ENCODE measurements at regions not wholly inside any gene's neighbourhood (a gene's known extent, or its start where the extent isn't known, plus 50 kb on each side); places are given as distances from the start of the nearest gene placed in this dataset.

GRCh38 chr2:383178-383577, 95.3 kb upstream of the ALKAL2 start:
- H3K27ac ChIP-seq (ENCODE audit: low read length) = no peak overlapping the region
- no peak overlapping the region for H3K4me2 ChIP-seq (ENCODE audit: low read length)
- no peak overlapping the region for H3K4me3 ChIP-seq (ENCODE audit: low read length)
- no peak overlapping the region for H2AFZ ChIP-seq (ENCODE audit: low read depth, low read length)
- H3K4me1 ChIP-seq (ENCODE audit: low read length) = no peaks in the 10 kb centered on the region
- no peaks in the 10 kb centered on the region for H3K79me2 ChIP-seq (ENCODE audit: low read length)
- no peak overlapping the region for H3K9ac ChIP-seq (ENCODE audit: low read length)
- no peaks in the 10 kb centered on the region for H3K27me3 ChIP-seq (ENCODE audit: low read depth, low read length)
- TF ChIP-seq CTCF (IDR thresholded peaks at IDR 0.05; ENCODE audit: low read depth, low read length) (no peak), EZH2phosphoT487 (IDR thresholded peaks at IDR 0.05; ENCODE audit: low read depth) (no peak)
- no peaks in the 10 kb centered on the region for H3K9me3 ChIP-seq (ENCODE audit: insufficient read depth, low read length)
- no peaks in the 10 kb centered on the region for H3K36me3 ChIP-seq (replicated peaks; ENCODE audit: low read depth, low read length)
- H4K20me1 ChIP-seq (ENCODE audit: insufficient read depth, low read length) = no peaks in the 10 kb centered on the region

GRCh38 chr2:382728-383022, 94.8 kb upstream of the ALKAL2 start:
- Histone ChIP-seq H2AFZ (ENCODE audit: low read depth, low read length) (no peak overlapping the region), H3K9ac (ENCODE audit: low read length) (no peak overlapping the region), H3K9me3 (ENCODE audit: insufficient read depth, low read length) (no peaks in the 10 kb centered on the region), H3K79me2 (ENCODE audit: low read length) (no peaks in the 10 kb centered on the region), H3K27ac (ENCODE audit: low read length) (no peak overlapping the region), H3K27me3 (ENCODE audit: low read depth, low read length) (no peaks in the 10 kb centered on the region), H4K20me1 (ENCODE audit: insufficient read depth, low read length) (no peaks in the 10 kb centered on the region), H3K4me2 (ENCODE audit: low read length) (no peak overlapping the region), H3K4me1 (ENCODE audit: low read length) (no peaks in the 10 kb centered on the region), H3K4me3 (ENCODE audit: low read length) (no peak overlapping the region), H3K36me3 (replicated peaks; ENCODE audit: low read depth, low read length) (no peaks in the 10 kb centered on the region)
- TF ChIP-seq EZH2phosphoT487 (IDR thresholded peaks at IDR 0.05; ENCODE audit: low read depth) (no peak), CTCF (IDR thresholded peaks at IDR 0.05; ENCODE audit: low read depth, low read length) (no peak)

- H3K9me3 ChIP-seq (ENCODE audit: insufficient read depth, low read length) = no peaks in the 10 kb centered on the region
- H4K20me1 ChIP-seq (ENCODE audit: insufficient read depth, low read length) = no peaks in the 10 kb centered on the region
- H3K27me3 ChIP-seq (ENCODE audit: low read depth, low read length) = no peaks in the 10 kb centered on the region
- H3K36me3 ChIP-seq (replicated peaks; ENCODE audit: low read depth, low read length) = no peaks in the 10 kb centered on the region
- H3K4me2 ChIP-seq (ENCODE audit: low read length) = no peak overlapping the region
- no peaks in the 10 kb centered on the region for H3K4me1 ChIP-seq (ENCODE audit: low read length)
- no peak overlapping the region for H3K4me3 ChIP-seq (ENCODE audit: low read length)
- H2AFZ ChIP-seq (ENCODE audit: low read depth, low read length) = no peak overlapping the region
- no peak overlapping the region for H3K9ac ChIP-seq (ENCODE audit: low read length)
- no peak for TF ChIP-seq CTCF (IDR thresholded peaks at IDR 0.05; ENCODE audit: low read depth, low read length)
- no peak for TF ChIP-seq EZH2phosphoT487 (IDR thresholded peaks at IDR 0.05; ENCODE audit: low read depth)
- no peaks in the 10 kb centered on the region for H3K79me2 ChIP-seq (ENCODE audit: low read length)
- H3K27ac ChIP-seq (ENCODE audit: low read length) = no peak overlapping the region
Observed at GRCh38 chr2:381941-382727, 94.2 kb upstream of the ALKAL2 start.

- H3K27me3 ChIP-seq (ENCODE audit: low read depth, low read length) = no peaks in the 10 kb centered on the region
- no peak for TF ChIP-seq CTCF (IDR thresholded peaks at IDR 0.05; ENCODE audit: low read depth, low read length)
- TF ChIP-seq EZH2phosphoT487 (IDR thresholded peaks at IDR 0.05; ENCODE audit: low read depth) = no peak
- H4K20me1 ChIP-seq (ENCODE audit: insufficient read depth, low read length) = no peaks in the 10 kb centered on the region
- H3K9me3 ChIP-seq (ENCODE audit: insufficient read depth, low read length) = no peaks in the 10 kb centered on the region
- no peak overlapping the region for H3K4me3 ChIP-seq (ENCODE audit: low read length)
- H3K36me3 ChIP-seq (replicated peaks; ENCODE audit: low read depth, low read length) = no peaks in the 10 kb centered on the region
- no peak overlapping the region for H3K9ac ChIP-seq (ENCODE audit: low read length)
- H3K4me1 ChIP-seq (ENCODE audit: low read length) = no peaks in the 10 kb centered on the region
- H3K4me2 ChIP-seq (ENCODE audit: low read length) = no peak overlapping the region
- H2AFZ ChIP-seq (ENCODE audit: low read depth, low read length) = no peak overlapping the region
- no peaks in the 10 kb centered on the region for H3K79me2 ChIP-seq (ENCODE audit: low read length)
- no peak overlapping the region for H3K27ac ChIP-seq (ENCODE audit: low read length)
Observed at GRCh38 chr2:381181-381580, 93.3 kb upstream of the ALKAL2 start.

Measured in OCI-LY3 (cell line).